Heart right ventricle (tissue), 16 donors: ENCODE measurements at regions not wholly inside any gene's neighbourhood (a gene's known extent, or its start where the extent isn't known, plus 50 kb on each side); places are given as distances from the start of the nearest gene placed in this dataset.
"Not testable (repeated sequence)": the region's sequence is repeated elsewhere in the genome, so short reads cannot be mapped to it uniquely, and the experiment has no call there.

ENCODE experiments used
- ATAC-seq, 8 donors: fragments of 200-7000 bp; cut with Tn5 transposase; one replicate each; pipeline ENCODE4 v1.9.1; 2020; ENCODE audit warnings: mild to moderate bottlenecking in 8 of 8, moderate library complexity in 8 of 8, moderate number of reproducible peaks in 1 of 8
- DNase-seq, 2 donors: peaks; one replicate each; pipeline ENCODE4 v3.0.0-alpha.2; 2020
- H3K27ac ChIP-seq, 10 donors: fragments of 200-600 bp; sonication (generic) in 2 of 10; one replicate each; pipeline versions ENCODE4 v1.5.0 to v1.8.0; 2020 to 2022; ENCODE audit warnings: mild to moderate bottlenecking in 3 of 10
- H3K27me3 ChIP-seq, 7 donors: fragments of 200-600 bp; one replicate each; pipeline ENCODE4 v1.8.0; 2021 to 2022; ENCODE audit warnings: mild to moderate bottlenecking in 2 of 7
- H3K36me3 ChIP-seq, 9 donors: fragments of 200-600 bp; sonication (generic) in 1 of 9; one replicate each; pipeline versions ENCODE4 v1.5.0 to v1.8.0; 2020 to 2022; ENCODE audit warnings: mild to moderate bottlenecking in 2 of 9
- H3K4me1 ChIP-seq, 9 donors: fragments of 200-600 bp; sonication (generic) in 1 of 9; one replicate each; pipeline versions ENCODE4 v1.5.0 to v1.8.0; 2020 to 2022; ENCODE audit warnings: mild to moderate bottlenecking in 4 of 9
- H3K4me3 ChIP-seq, 10 donors: fragments of 200-600 bp; sonication (generic) in 2 of 10; one replicate each; pipeline versions ENCODE4 v1.5.0 to v1.8.0; 2020 to 2022; ENCODE audit warnings: mild to moderate bottlenecking in 7 of 10, moderate library complexity in 2 of 10
- H3K9me3 ChIP-seq, 11 donors: fragments of 200-600 bp in 10 of 11; sonication (generic) in 2 of 11; one replicate each; pipeline versions ENCODE4 v1.5.0 to v1.8.0; 2013 to 2022; ENCODE audit warnings: mild to moderate bottlenecking in 2 of 11, control low read depth in 1 of 11, moderate library complexity in 1 of 11
- WGBS, 2 donors: extraction: QIAGEN DNeasy Blood & Tissue Kit; methylation state at CpG; one replicate each; pipeline ENCODE4 v1.1.7; 2013; ENCODE audit warnings: inconsistent platforms in 1 of 2; 5-methylcytosine and 5-hydroxymethylcytosine counted together
- intact Hi-C, 10 donors: fragments of 100-400 bp; cut with DNase I; formaldehyde crosslinking; loops; one replicate each; pipeline versions ENCODE4 v1.11.1 to v1.14.2; 2022
- TF ChIP-seq, protein P1 (sequence below), 9 donors: fragments of 200-600 bp; sonication (generic) in 2 of 9; IDR thresholded peaks; one replicate each; pipeline versions ENCODE4 v1.5.0 to v1.8.0; 2021 to 2022; ENCODE audit warnings: antibody characterized with exemption in 9 of 9, mild to moderate bottlenecking in 5 of 9, moderate library complexity in 1 of 9
- donor health status: Arrhythmogenic right ventricular cardiomyopathy.
- donor health status: ischemic (EF 13 %, LVEDD 7.1; RV severe dilation, severe dysfunction).
- donor health status: healthy with polysubstance abuse.
- donor health status: DM: no; HTN: yes; CAD: no.
- donor health status: DM: no; HTN: no; CAD: no.
- donor health status: ischemic (EF 25% LVEDD 6.9; RV normal size, moderate dysfunction).
- donor health status: ischemic (EF 25% LVEDD 5.7; RV mildly dilated, moderate dysfunction).
- donor health status: healthy.
- donor health status: DM: yes; HTN: yes; CAD: no.
- donor health status: Ischemic cardiomyopathy.
- donor health status: ischemic (EF 35%, LVEDD 5.7; RV mildly dilated, moderate dysfunction).
- donor health status: nonischemic (EF 11% LVEDD 7.7; RV severe dilation, severe dysfunction).
- donor health status: DM: yes; HTN: yes; CAD: no.
- donor health status: PGD.
- donor health status: ischemic (EF 29% LVEDD 5.4; RV normal size, mild dysfunction).
- donor health status: nonischemic (EF 23%, LVEDD 6.1; RV moderate dilation, normal function).

DNA sequence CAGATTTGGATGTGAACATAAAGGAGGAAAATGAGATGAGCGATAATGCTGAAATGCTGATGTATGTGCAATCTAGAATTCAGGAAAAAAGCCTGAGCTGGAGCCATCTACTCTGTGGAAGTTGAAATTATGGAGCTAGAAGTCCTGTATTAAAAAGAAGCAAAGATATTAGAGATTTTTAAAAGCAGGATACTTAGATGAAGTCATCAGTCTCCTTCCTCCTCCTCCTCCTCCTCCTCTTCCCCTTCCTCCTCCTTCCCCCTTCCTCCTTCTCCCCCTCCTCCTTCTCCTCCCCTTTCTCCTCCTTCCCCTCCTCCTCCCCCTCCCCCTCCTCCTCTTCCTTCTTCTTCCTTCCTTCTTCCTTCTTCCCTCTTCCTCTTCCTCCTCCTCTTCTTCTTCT is 823.8 kb upstream of the CA10 start:
- intact Hi-C loops = no loop called here
- Histone ChIP-seq H3K9me3 (no peaks in the 10 kb centered on the region), H3K4me3 (no peak overlapping the region), H3K36me3 (no peaks in the 10 kb centered on the region), H3K27me3 (no peaks in the 10 kb centered on the region), H3K4me1 (no peaks in the 10 kb centered on the region), H3K27ac (no peak overlapping the region)
- no peak for DNase-seq
- ATAC-seq = no peak
- TF ChIP-seq, protein P1, sequence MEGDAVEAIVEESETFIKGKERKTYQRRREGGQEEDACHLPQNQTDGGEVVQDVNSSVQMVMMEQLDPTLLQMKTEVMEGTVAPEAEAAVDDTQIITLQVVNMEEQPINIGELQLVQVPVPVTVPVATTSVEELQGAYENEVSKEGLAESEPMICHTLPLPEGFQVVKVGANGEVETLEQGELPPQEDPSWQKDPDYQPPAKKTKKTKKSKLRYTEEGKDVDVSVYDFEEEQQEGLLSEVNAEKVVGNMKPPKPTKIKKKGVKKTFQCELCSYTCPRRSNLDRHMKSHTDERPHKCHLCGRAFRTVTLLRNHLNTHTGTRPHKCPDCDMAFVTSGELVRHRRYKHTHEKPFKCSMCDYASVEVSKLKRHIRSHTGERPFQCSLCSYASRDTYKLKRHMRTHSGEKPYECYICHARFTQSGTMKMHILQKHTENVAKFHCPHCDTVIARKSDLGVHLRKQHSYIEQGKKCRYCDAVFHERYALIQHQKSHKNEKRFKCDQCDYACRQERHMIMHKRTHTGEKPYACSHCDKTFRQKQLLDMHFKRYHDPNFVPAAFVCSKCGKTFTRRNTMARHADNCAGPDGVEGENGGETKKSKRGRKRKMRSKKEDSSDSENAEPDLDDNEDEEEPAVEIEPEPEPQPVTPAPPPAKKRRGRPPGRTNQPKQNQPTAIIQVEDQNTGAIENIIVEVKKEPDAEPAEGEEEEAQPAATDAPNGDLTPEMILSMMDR (IDR thresholded peaks at IDR 0.05) = no peak
- 98 to 100% methylated on average over 1 of the region's 1 CpG for WGBS, 2 donors

DNA sequence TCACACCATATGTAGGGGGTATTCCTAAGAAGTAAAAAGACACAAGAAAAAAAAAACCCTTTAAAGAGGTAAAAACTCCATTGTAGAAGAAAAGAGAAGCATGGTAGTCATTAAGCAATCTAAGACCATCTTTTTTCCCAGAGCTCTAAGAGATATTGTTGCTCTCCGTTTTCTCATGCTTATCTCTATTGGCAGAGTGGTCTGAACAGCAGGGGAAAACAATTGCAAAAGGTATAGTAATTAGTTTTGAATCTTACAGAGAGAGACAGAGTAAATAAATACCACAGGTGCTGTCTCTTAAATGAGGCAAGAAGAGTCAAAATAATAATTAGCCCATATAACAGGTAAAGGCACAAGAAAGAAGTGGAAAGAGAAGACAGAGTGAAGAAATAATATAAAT is 821.4 kb upstream of the CA10 start:
- Histone ChIP-seq H3K36me3 (no peaks in the 10 kb centered on the region), H3K4me3 (no peak overlapping the region), H3K27me3 (no peaks in the 10 kb centered on the region), H3K9me3 (peaks cover 0 to 2% (median 0%) of the 10 kb centered on the region in 11 donors), H3K4me1 (no peaks in the 10 kb centered on the region), H3K27ac (no peak overlapping the region)
- TF ChIP-seq, protein P1 (IDR thresholded peaks at IDR 0.05) = no peak
- intact Hi-C loops = no loop called here
- ATAC-seq (no peak), DNase-seq (no peak)
- 32 to 33% methylated on average over 1 of the region's 1 CpG for WGBS, 2 donors

DNA sequence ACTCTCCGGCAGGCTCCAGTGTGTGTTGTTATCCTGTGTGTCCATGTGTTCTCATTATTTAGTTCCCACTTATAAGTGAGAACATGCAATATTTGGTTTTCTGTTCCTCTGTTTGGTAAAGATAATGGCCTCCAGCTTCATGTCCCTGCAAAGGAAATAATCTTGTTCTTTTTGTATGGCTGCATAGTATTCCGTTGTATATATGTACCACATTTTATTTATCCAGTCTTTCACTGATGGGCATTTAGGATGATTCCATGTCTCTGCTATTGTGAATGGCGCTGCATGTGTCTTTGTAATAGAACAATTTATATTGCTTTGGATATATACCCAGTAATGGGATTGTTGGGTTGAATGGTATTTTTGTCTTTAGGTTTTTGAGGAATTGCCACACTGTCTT is 807.3 kb upstream of the CA10 start:
- intact Hi-C loops = no loop called here
- 87 to 90% methylated on average over 3 of the region's 3 CpGs for WGBS, 2 donors
- ATAC-seq (no peak), DNase-seq (no peak)
- Histone ChIP-seq H3K4me3 (no peak overlapping the region), H3K27me3 (no peaks in the 10 kb centered on the region), H3K9me3 (peaks cover 0 to 7% (median 0%) of the 10 kb centered on the region in 11 donors), H3K4me1 (no peaks in the 10 kb centered on the region), H3K36me3 (no peaks in the 10 kb centered on the region), H3K27ac (no peak overlapping the region)
- TF ChIP-seq, protein P1 (IDR thresholded peaks at IDR 0.05) = no peak

DNA sequence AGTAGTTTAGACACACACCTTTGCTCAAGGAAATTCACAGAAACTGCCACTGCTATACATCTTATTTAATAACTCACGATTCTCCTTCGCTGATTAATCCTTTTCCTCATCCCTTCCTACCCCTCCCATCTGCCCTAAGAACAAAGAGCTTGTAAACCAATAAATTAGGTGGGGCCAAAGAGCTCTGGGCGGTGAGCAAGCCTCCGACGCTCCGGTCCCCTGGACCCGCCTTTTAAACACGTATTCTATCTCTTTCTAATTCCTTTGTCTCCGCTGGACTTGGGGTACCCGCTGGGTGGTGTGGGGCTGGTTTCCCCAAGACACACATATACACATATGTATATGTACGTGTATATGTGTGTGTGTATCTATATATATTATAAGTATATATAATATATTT is 803.2 kb upstream of the CA10 start:
- H3K27ac ChIP-seq, H3K27me3 ChIP-seq, H3K9me3 ChIP-seq, intact Hi-C loops, DNase-seq, H3K4me3 ChIP-seq, ATAC-seq, H3K36me3 ChIP-seq, H3K4me1 ChIP-seq: not testable (repeated sequence)
- 83 to 84% methylated on average over 11 of the region's 11 CpGs for WGBS, 2 donors

DNA sequence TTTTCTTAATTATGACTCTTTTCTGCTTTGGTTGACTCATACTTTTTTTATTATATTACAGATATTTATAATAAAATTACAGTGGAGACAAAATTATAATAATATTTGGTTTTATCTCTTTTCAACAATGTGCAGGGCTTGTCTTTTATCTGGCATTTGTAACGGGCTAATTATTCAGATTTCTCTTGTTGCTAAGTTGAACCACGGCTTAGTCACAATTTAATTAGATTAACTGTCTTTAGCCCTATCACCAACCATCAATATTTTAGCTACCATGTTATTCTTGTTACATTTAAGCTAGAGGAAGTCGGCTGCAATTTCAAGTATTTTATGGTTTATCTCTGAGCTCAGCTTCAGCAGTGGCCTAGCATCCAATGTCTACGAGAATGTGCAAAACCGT is 798.9 kb upstream of the CA10 start:
- TF ChIP-seq, protein P1 (IDR thresholded peaks at IDR 0.05) = no peak
- Histone ChIP-seq H3K4me3 (no peak overlapping the region), H3K27ac (no peak overlapping the region), H3K36me3 (no peaks in the 10 kb centered on the region), H3K9me3 (peaks cover 0 to 4% (median 0%) of the 10 kb centered on the region in 11 donors), H3K4me1 (no peaks in the 10 kb centered on the region), H3K27me3 (no peaks in the 10 kb centered on the region)
- WGBS, 2 donors = 82 to 85% methylated on average over 5 of the region's 5 CpGs
- DNase-seq = no peak
- intact Hi-C loops = no loop called here
- ATAC-seq = no peak
